ENCODE measurements at regions not wholly inside any gene's neighbourhood (a gene's known extent, or its start where the extent isn't known, plus 50 kb on each side); places are given as distances from the start of the nearest gene placed in this dataset.

DNA sequence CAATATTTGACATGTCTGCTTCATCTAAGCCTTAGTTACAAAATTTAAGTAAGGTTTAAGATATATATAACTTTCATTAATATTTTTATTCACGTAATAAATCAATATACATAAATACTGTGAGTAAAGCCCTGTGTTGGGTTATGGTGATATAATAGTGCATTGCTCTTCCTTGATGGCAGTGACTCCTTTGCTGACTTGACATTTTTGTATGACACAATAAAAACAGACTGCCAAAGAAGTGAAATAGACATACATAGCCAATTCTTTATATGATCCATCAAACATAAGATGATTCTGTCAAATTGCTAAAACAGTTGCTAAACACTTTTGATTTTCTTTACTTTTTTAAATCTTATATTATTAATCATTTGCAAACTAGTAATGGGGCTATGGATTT lies 1518.2 kb downstream of the EFNA5 start (continued):
- TF ChIP-seq, protein P1, sequence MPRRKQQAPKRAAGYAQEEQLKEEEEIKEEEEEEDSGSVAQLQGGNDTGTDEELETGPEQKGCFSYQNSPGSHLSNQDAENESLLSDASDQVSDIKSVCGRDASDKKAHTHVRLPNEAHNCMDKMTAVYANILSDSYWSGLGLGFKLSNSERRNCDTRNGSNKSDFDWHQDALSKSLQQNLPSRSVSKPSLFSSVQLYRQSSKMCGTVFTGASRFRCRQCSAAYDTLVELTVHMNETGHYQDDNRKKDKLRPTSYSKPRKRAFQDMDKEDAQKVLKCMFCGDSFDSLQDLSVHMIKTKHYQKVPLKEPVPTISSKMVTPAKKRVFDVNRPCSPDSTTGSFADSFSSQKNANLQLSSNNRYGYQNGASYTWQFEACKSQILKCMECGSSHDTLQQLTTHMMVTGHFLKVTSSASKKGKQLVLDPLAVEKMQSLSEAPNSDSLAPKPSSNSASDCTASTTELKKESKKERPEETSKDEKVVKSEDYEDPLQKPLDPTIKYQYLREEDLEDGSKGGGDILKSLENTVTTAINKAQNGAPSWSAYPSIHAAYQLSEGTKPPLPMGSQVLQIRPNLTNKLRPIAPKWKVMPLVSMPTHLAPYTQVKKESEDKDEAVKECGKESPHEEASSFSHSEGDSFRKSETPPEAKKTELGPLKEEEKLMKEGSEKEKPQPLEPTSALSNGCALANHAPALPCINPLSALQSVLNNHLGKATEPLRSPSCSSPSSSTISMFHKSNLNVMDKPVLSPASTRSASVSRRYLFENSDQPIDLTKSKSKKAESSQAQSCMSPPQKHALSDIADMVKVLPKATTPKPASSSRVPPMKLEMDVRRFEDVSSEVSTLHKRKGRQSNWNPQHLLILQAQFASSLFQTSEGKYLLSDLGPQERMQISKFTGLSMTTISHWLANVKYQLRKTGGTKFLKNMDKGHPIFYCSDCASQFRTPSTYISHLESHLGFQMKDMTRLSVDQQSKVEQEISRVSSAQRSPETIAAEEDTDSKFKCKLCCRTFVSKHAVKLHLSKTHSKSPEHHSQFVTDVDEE (CRISPR knock-in tag; IDR thresholded peaks at IDR 0.05): no peak
- TF ChIP-seq, protein P2, sequence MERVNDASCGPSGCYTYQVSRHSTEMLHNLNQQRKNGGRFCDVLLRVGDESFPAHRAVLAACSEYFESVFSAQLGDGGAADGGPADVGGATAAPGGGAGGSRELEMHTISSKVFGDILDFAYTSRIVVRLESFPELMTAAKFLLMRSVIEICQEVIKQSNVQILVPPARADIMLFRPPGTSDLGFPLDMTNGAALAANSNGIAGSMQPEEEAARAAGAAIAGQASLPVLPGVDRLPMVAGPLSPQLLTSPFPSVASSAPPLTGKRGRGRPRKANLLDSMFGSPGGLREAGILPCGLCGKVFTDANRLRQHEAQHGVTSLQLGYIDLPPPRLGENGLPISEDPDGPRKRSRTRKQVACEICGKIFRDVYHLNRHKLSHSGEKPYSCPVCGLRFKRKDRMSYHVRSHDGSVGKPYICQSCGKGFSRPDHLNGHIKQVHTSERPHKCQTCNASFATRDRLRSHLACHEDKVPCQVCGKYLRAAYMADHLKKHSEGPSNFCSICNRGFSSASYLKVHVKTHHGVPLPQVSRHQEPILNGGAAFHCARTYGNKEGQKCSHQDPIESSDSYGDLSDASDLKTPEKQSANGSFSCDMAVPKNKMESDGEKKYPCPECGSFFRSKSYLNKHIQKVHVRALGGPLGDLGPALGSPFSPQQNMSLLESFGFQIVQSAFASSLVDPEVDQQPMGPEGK (CRISPR knock-in tag; IDR thresholded peaks at IDR 0.05; ENCODE audit: borderline replicate concordance): no peak
- no peak for TF ChIP-seq PPARA (CRISPR knock-in tag; IDR thresholded peaks at IDR 0.05; ENCODE audit: borderline replicate concordance)

DNA sequence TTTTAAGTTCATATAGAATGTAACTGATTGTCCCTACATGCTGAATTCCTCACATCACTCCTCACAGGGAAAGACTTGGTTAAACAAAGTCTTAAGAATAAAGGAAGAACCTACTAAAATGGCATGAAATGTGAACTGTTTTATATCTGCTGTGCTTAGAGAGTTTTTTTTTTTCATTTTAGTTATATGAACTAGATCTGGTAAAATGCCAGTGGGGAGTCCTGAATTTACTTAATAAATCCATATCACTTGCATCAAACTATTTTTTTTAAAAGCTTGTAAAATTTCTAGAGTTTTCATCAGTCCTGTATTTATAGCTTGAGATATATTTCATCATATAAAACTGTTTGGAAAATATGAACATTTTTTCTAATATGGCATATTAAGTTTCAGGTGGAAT lies 1528.6 kb downstream of the EFNA5 start:
- TF ChIP-seq RARB (CRISPR knock-in tag; IDR thresholded peaks at IDR 0.05) (no peak), BACH2 (CRISPR knock-in tag; IDR thresholded peaks at IDR 0.05; ENCODE audit: borderline replicate concordance) (no peak), TCF4 (CRISPR knock-in tag; IDR thresholded peaks at IDR 0.05; ENCODE audit: borderline replicate concordance) (no peak), ZNF70 (CRISPR knock-in tag; IDR thresholded peaks at IDR 0.05) (no peak), ZFP30 (CRISPR knock-in tag; IDR thresholded peaks at IDR 0.05) (no peak), ISL1 (CRISPR knock-in tag; IDR thresholded peaks at IDR 0.05) (no peak), CSDC2 (CRISPR knock-in tag; IDR thresholded peaks at IDR 0.05) (no peak), GLIS3 (CRISPR knock-in tag; IDR thresholded peaks at IDR 0.05) (no peak), TOX (CRISPR knock-in tag; IDR thresholded peaks at IDR 0.05; ENCODE audit: borderline replicate concordance) (no peak), ZFP3 (CRISPR knock-in tag; IDR thresholded peaks at IDR 0.05) (no peak)
- TF ChIP-seq, protein P1 (CRISPR knock-in tag; IDR thresholded peaks at IDR 0.05): no peak
- TF ChIP-seq, protein P2 (CRISPR knock-in tag; IDR thresholded peaks at IDR 0.05; ENCODE audit: borderline replicate concordance): no peak
- TF ChIP-seq, protein P3, sequence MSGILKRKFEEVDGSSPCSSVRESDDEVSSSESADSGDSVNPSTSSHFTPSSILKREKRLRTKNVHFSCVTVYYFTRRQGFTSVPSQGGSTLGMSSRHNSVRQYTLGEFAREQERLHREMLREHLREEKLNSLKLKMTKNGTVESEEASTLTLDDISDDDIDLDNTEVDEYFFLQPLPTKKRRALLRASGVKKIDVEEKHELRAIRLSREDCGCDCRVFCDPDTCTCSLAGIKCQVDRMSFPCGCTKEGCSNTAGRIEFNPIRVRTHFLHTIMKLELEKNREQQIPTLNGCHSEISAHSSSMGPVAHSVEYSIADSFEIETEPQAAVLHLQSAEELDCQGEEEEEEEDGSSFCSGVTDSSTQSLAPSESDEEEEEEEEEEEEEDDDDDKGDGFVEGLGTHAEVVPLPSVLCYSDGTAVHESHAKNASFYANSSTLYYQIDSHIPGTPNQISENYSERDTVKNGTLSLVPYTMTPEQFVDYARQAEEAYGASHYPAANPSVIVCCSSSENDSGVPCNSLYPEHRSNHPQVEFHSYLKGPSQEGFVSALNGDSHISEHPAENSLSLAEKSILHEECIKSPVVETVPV (CRISPR knock-in tag; IDR thresholded peaks at IDR 0.05): no peak
- peak; percentile 47; the same call in 1 of the 3 replicates for ATAC-seq

DNA sequence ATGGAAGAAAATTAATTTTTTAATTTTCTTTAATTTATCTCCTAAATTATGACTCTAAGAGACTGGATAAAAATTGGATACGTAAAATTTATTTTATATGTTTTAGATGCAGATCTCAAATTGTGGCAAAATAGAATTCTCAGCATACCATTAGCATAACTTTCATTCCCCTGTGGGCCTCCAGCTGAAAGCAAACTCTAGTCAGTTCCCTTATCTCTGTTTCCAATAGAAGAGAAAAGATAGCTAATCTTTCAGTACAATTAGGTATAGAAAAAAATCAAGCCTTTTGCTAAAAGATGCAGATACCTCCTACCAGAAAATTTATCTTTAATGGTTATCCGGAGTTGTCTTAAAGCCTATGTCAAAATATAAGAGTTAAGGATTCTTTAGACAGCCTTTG lies 1530.6 kb downstream of the EFNA5 start:
- no peak for ATAC-seq
- TF ChIP-seq ISL1 (CRISPR knock-in tag; IDR thresholded peaks at IDR 0.05) (peak; percentile 28; the same call in 1 of the 2 replicates), PPARA (CRISPR knock-in tag; IDR thresholded peaks at IDR 0.05; ENCODE audit: borderline replicate concordance) (no peak), ZC3H10 (CRISPR knock-in tag; IDR thresholded peaks at IDR 0.05) (no peak)

DNA sequence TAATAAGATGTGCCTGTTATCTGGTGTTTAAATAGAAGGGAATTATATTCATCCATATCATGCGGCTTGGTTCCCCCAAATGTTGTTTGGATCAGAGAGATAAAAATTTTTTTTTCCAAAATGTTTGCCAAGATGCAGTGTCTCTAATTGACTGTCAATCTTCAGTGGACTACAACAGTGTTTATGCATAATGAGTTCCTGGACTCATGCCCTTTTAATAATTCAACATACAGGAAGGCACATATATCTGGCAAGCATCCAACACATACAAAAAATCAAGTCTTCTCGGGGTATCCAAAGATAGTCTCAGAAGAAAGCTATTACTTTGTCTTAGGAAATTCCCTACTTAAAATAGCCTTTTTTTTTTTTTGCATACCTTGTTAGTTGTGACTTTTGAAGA lies 1534.7 kb downstream of the EFNA5 start:
- no peak for ATAC-seq
- TF ChIP-seq, protein P4, sequence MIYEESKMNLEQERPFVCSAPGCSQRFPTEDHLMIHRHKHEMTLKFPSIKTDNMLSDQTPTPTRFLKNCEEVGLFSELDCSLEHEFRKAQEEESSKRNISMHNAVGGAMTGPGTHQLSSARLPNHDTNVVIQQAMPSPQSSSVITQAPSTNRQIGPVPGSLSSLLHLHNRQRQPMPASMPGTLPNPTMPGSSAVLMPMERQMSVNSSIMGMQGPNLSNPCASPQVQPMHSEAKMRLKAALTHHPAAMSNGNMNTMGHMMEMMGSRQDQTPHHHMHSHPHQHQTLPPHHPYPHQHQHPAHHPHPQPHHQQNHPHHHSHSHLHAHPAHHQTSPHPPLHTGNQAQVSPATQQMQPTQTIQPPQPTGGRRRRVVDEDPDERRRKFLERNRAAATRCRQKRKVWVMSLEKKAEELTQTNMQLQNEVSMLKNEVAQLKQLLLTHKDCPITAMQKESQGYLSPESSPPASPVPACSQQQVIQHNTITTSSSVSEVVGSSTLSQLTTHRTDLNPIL (CRISPR knock-in tag; IDR thresholded peaks at IDR 0.05; ENCODE audit: low read depth): no peak
- no peak for TF ChIP-seq ISL1 (CRISPR knock-in tag; IDR thresholded peaks at IDR 0.05)
- no peak for TF ChIP-seq CSDC2 (CRISPR knock-in tag; IDR thresholded peaks at IDR 0.05)
- TF ChIP-seq SNAI2 (CRISPR knock-in tag; IDR thresholded peaks at IDR 0.05): no peak
- TF ChIP-seq BACH2 (CRISPR knock-in tag; IDR thresholded peaks at IDR 0.05; ENCODE audit: borderline replicate concordance): no peak
- no peak for TF ChIP-seq ESRRG (CRISPR knock-in tag; IDR thresholded peaks at IDR 0.05)
- TF ChIP-seq GLIS3 (CRISPR knock-in tag; IDR thresholded peaks at IDR 0.05): no peak
- TF ChIP-seq ZNF565 (CRISPR knock-in tag; conservative IDR thresholded peaks at IDR 0.05; ENCODE audit: low read depth): no peak
- no peak for TF ChIP-seq TCF4 (CRISPR knock-in tag; IDR thresholded peaks at IDR 0.05; ENCODE audit: borderline replicate concordance)
- TF ChIP-seq ZFP3 (CRISPR knock-in tag; IDR thresholded peaks at IDR 0.05): no peak
- no peak for TF ChIP-seq ZC3H10 (CRISPR knock-in tag; IDR thresholded peaks at IDR 0.05)
- TF ChIP-seq ZNF8 (CRISPR knock-in tag; IDR thresholded peaks at IDR 0.05): no peak
- no peak for TF ChIP-seq PPARA (CRISPR knock-in tag; IDR thresholded peaks at IDR 0.05; ENCODE audit: borderline replicate concordance)
- TF ChIP-seq TOX (CRISPR knock-in tag; IDR thresholded peaks at IDR 0.05; ENCODE audit: borderline replicate concordance): no peak
- TF ChIP-seq, protein P5, sequence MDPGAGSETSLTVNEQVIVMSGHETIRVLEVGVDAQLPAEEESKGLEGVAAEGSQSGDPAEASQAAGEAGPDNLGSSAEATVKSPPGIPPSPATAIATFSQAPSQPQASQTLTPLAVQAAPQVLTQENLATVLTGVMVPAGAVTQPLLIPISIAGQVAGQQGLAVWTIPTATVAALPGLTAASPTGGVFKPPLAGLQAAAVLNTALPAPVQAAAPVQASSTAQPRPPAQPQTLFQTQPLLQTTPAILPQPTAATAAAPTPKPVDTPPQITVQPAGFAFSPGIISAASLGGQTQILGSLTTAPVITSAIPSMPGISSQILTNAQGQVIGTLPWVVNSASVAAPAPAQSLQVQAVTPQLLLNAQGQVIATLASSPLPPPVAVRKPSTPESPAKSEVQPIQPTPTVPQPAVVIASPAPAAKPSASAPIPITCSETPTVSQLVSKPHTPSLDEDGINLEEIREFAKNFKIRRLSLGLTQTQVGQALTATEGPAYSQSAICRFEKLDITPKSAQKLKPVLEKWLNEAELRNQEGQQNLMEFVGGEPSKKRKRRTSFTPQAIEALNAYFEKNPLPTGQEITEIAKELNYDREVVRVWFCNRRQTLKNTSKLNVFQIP (CRISPR knock-in tag; IDR thresholded peaks at IDR 0.05; ENCODE audit: borderline replicate concordance, low read depth): no peak
